ENCODE measurements at regions not wholly inside any gene's neighbourhood (a gene's known extent, or its start where the extent isn't known, plus 50 kb on each side); places are given as distances from the start of the nearest gene placed in this dataset.

DNA sequence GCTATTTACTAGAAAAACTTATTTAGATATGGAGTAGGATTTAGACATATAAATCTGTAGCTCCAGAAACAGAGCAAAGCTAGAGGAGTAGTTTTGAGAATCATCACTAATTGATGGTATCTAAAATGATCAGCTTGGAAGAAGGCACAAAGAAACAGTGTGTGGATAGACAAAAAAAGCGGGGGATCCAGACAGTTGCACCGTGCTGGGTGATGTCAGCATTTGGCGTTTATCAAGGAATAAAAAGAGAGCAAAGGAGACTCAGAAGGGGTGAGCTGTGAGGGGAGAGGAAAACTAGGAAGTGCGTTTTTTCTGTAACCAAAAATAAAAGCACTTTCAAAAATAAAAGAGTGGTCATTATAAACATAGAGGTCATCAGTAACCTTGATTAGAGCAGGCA, 90.5 kb upstream of the GPRIN3 start:
- H3K4me2 ChIP-seq, result no peak overlapping the region
- H3K27me3 Mint-ChIP-seq (ENCODE audit: insufficient read depth, low read depth), result no peaks in the 10 kb centered on the region
- H3K36me3 Mint-ChIP-seq, result no peaks in the 10 kb centered on the region
- no peak overlapping the region for H3K9ac ChIP-seq
- no peak overlapping the region for H3K27ac ChIP-seq
- H3K4me1 ChIP-seq, result no peaks in the 10 kb centered on the region
- no peak overlapping the region for H3K4me3 ChIP-seq
- H3K36me3 ChIP-seq, result no peaks in the 10 kb centered on the region
- H3K4me3 Mint-ChIP-seq, result no peak overlapping the region
- H3K27ac Mint-ChIP-seq, result no peak overlapping the region
- H2AFZ ChIP-seq (replicated peaks), result no peak overlapping the region
- H3K9me3 Mint-ChIP-seq, result no peaks in the 10 kb centered on the region
- no peaks in the 10 kb centered on the region for H4K20me1 ChIP-seq (ENCODE audit: low read depth)
- no peaks in the 10 kb centered on the region for H3K27me3 ChIP-seq
- H3F3A ChIP-seq (ENCODE audit: low read depth), result no peaks in the 10 kb centered on the region
- no peaks in the 10 kb centered on the region for H3K79me2 ChIP-seq (ENCODE audit: low read depth)
- no peak for DNase-seq (ENCODE audit: low spot score)
- TF ChIP-seq, protein P1, sequence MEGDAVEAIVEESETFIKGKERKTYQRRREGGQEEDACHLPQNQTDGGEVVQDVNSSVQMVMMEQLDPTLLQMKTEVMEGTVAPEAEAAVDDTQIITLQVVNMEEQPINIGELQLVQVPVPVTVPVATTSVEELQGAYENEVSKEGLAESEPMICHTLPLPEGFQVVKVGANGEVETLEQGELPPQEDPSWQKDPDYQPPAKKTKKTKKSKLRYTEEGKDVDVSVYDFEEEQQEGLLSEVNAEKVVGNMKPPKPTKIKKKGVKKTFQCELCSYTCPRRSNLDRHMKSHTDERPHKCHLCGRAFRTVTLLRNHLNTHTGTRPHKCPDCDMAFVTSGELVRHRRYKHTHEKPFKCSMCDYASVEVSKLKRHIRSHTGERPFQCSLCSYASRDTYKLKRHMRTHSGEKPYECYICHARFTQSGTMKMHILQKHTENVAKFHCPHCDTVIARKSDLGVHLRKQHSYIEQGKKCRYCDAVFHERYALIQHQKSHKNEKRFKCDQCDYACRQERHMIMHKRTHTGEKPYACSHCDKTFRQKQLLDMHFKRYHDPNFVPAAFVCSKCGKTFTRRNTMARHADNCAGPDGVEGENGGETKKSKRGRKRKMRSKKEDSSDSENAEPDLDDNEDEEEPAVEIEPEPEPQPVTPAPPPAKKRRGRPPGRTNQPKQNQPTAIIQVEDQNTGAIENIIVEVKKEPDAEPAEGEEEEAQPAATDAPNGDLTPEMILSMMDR (IDR thresholded peaks at IDR 0.05), result no peak
- TF ChIP-seq EZH2phosphoT487 (IDR thresholded peaks at IDR 0.05) (no peak), EZH2 (IDR thresholded peaks at IDR 0.05) (no peak)
- H3K4me1 Mint-ChIP-seq, result no peaks in the 10 kb centered on the region
- no peaks in the 10 kb centered on the region for H3K9me3 ChIP-seq (ENCODE audit: low read depth)

DNA sequence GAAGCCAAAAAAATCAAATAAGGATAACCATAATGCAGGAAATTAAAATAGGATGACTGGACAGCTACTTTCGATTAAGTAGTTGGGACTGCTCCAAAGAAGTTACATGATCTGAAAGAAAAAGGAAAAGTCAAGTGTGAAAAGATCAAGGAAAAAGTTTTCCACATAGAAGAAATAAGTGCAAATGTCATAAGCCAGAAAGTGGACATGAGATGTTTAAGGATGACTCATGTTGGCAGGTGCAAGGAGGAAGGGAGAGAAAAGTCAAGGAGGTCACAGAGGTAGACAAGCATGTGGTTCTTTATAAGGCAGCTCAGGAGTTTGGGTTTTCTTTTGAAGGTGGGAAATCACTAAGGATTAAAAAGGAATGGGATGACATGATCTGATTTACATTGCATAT, 89.8 kb upstream of the GPRIN3 start:
- Histone ChIP-seq H3K9me3 (ENCODE audit: low read depth) (no peaks in the 10 kb centered on the region), H3K79me2 (ENCODE audit: low read depth) (no peaks in the 10 kb centered on the region), H3K9ac (no peak overlapping the region), H3K4me3 (no peak overlapping the region), H3F3A (ENCODE audit: low read depth) (no peaks in the 10 kb centered on the region), H3K4me1 (no peaks in the 10 kb centered on the region), H3K4me2 (no peak overlapping the region), H4K20me1 (ENCODE audit: low read depth) (no peaks in the 10 kb centered on the region), H3K36me3 (no peaks in the 10 kb centered on the region), H2AFZ (replicated peaks) (no peak overlapping the region), H3K27me3 (no peaks in the 10 kb centered on the region), H3K27ac (no peak overlapping the region)
- Mint-ChIP-seq H3K27ac (no peak overlapping the region), H3K36me3 (no peaks in the 10 kb centered on the region), H3K9me3 (no peaks in the 10 kb centered on the region), H3K4me3 (no peak overlapping the region), H3K27me3 (ENCODE audit: insufficient read depth, low read depth) (no peaks in the 10 kb centered on the region), H3K4me1 (no peaks in the 10 kb centered on the region)
- no peak for DNase-seq (ENCODE audit: low spot score)
- TF ChIP-seq EZH2 (IDR thresholded peaks at IDR 0.05), result no peak

DNA sequence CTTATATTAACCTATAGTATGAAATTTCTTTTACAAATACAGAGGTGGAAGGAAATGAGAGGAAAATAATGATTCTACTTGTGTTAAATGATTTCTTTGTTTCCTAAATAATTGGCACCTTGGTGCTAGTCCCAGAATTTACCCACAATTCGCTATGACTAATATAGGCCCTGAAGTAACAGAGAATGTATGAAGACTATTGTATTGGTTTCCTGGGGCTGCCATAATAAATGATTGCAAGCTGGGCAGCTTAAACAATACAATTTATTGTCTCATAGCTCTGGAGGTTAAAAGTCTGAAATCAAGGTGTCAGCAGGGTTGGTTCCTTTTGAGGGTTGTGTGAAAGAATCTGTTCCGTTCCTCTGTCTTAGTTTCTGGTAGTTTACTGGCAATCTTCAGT, 74.8 kb upstream of the GPRIN3 start:
- peaks cover 5% of the 10 kb centered on the region for H3K4me1 Mint-ChIP-seq
- no peaks in the 10 kb centered on the region for H3K36me3 ChIP-seq
- no peaks in the 10 kb centered on the region for H3K27me3 ChIP-seq
- no peaks in the 10 kb centered on the region for H3K27me3 Mint-ChIP-seq (ENCODE audit: insufficient read depth, low read depth)
- H3K79me2 ChIP-seq (ENCODE audit: low read depth), result no peaks in the 10 kb centered on the region
- DNase-seq (ENCODE audit: low spot score), result no peak
- no peak overlapping the region for H3K4me2 ChIP-seq
- H3K4me3 Mint-ChIP-seq, result no peak overlapping the region
- H3K27ac ChIP-seq, result no peak overlapping the region
- TF ChIP-seq EZH2phosphoT487 (IDR thresholded peaks at IDR 0.05), result no peak
- TF ChIP-seq EZH2 (IDR thresholded peaks at IDR 0.05), result no peak
- TF ChIP-seq, protein P1 (IDR thresholded peaks at IDR 0.05), result no peak
- H3K27ac Mint-ChIP-seq, result no peak overlapping the region
- H3F3A ChIP-seq (ENCODE audit: low read depth), result no peaks in the 10 kb centered on the region
- H3K9ac ChIP-seq, result no peak overlapping the region
- no peaks in the 10 kb centered on the region for H3K9me3 Mint-ChIP-seq
- H2AFZ ChIP-seq (replicated peaks), result no peak overlapping the region
- no peaks in the 10 kb centered on the region for H3K36me3 Mint-ChIP-seq
- no peaks in the 10 kb centered on the region for H4K20me1 ChIP-seq (ENCODE audit: low read depth)
- H3K9me3 ChIP-seq (ENCODE audit: low read depth), result no peaks in the 10 kb centered on the region
- no peaks in the 10 kb centered on the region for H3K4me1 ChIP-seq
- H3K4me3 ChIP-seq, result no peak overlapping the region

DNA sequence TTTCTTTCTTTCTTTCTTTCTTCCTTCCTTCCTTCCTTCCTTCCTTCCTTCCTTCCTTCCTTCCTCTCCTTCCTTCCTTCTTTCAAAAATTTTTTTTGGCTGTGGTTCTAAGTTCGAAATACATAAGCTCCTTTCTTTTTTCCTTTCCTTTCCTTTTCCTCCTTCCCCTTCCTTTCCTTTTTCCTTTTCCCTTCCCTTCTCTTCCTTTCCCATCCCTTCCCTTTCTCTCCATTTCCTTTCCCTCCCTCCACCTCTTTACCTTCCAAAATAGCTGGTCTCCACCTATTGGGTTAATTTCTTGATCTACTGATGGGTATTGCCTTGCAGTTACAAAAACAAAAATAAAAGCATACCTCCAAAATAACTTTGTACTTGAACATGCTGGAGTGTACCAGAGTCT, 73.4 kb upstream of the GPRIN3 start:
- H3K9ac ChIP-seq, result no peak overlapping the region
- H3K36me3 ChIP-seq, result no peaks in the 10 kb centered on the region
- peaks cover 5% of the 10 kb centered on the region for H3K4me1 Mint-ChIP-seq
- H3K27me3 Mint-ChIP-seq (ENCODE audit: insufficient read depth, low read depth), result no peaks in the 10 kb centered on the region
- H2AFZ ChIP-seq (replicated peaks), result no peak overlapping the region
- no peaks in the 10 kb centered on the region for H3K9me3 Mint-ChIP-seq
- DNase-seq (ENCODE audit: low spot score), result no peak
- H4K20me1 ChIP-seq (ENCODE audit: low read depth), result no peaks in the 10 kb centered on the region
- H3F3A ChIP-seq (ENCODE audit: low read depth), result no peaks in the 10 kb centered on the region
- H3K4me3 Mint-ChIP-seq, result no peak overlapping the region
- no peaks in the 10 kb centered on the region for H3K36me3 Mint-ChIP-seq
- no peaks in the 10 kb centered on the region for H3K79me2 ChIP-seq (ENCODE audit: low read depth)
- TF ChIP-seq, protein P1 (IDR thresholded peaks at IDR 0.05), result no peak
- TF ChIP-seq EZH2phosphoT487 (IDR thresholded peaks at IDR 0.05) (no peak), EZH2 (IDR thresholded peaks at IDR 0.05) (no peak)
- no peak overlapping the region for H3K4me2 ChIP-seq
- no peak overlapping the region for H3K27ac ChIP-seq
- H3K4me3 ChIP-seq, result no peak overlapping the region
- H3K4me1 ChIP-seq, result no peaks in the 10 kb centered on the region
- no peaks in the 10 kb centered on the region for H3K9me3 ChIP-seq (ENCODE audit: low read depth)
- no peak overlapping the region for H3K27ac Mint-ChIP-seq
- no peaks in the 10 kb centered on the region for H3K27me3 ChIP-seq

Measured in neural progenitor cell (in vitro differentiated cells).